HG02623 (cell line): ENCODE measurements at regions not wholly inside any gene's neighbourhood (a gene's known extent, or its start where the extent isn't known, plus 50 kb on each side); places are given as distances from the start of the nearest gene placed in this dataset.
"Not testable (repeated sequence)": the region's sequence is repeated elsewhere in the genome, so short reads cannot be mapped to it uniquely, and the experiment has no call there.

ENCODE experiments used
- ATAC-seq: cut with Tn5 transposase; IDR thresholded peaks from one replicate; pipeline ENCODE4 v1.9.1; 2021; ENCODE audit warnings: moderate library complexity; ENCODE audit not compliant: unreplicated experiment

GRCh38 chr20:48214601-48215000, 429.3 kb upstream of the SULF2 start:
- no peak for ATAC-seq

DNA sequence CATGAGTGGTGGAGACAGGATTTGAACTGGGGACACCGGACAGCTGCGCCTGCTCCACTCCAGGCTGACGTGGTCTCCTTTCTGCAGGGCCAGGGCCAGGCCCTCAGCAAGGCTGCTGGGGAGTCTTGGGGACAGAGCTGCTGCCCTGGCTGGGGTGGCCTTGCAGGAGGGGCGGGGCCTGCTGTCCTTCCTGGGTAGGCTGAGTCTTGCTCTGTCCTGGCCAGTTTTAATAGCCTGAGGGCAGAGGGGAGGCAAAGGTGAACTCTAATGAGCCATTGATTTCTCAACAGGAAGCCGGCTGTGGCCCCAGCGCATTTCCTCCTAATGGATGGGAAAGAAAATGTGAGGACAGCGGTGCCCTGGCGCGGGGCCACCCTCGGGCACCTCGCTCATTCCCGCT, 428.4 kb upstream of the SULF2 start:
- not testable (repeated sequence) for ATAC-seq

DNA sequence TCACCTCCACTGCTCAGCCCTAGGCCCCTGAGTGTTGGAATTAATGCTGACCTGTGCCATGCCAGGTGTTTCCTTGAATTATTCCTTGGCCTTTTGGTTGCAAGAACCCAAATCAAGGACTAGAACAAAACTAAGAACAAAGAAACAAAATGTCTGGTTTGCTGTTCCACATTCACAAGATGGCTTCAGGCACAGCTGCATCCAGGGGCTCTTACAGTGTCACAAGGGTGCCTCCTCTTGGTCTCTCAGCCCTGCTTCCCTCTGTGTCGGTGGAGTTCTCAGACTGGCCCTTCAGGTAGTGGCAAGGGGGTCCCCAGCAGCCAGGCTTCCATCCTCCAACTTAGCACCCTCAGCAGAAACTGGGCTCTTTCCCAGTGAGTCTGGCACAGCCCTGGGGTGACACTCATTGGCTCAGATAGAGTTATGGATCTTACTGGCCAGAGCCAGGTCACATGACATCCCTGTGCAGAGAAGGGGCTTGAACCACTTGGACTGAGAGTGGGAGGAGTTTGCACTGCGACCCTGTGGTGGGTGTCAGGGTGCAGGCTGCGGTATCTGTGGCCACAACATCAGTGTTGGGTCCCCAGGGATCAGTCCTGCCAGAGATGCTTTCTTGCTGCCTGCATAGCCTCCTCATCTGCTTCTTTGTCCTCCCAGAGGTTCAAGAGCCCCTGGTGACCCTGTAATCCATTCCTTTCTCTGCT, 427.7 kb upstream of the SULF2 start:
- ATAC-seq = no peak

DNA sequence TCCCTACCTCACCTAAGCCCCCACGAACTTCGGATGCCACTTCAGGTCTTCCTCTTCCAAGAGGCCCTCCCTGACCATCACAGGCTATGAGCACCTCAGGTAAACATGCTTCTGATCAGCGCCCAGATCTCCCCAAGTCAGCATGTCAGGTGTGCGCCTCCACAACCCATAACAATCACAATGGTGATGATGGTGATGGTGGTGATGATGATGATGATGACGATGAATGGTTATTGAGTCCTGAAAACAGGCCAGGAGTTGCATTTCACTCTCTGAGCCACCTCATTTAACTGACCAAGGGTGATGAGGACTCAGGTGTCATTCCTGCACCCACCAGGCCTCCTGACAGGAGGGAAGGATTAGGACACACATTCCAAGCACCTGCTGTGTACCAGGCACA, 426.6 kb upstream of the SULF2 start:
- ATAC-seq = no peak

GRCh38 chr20:48211238-48211637, 426.0 kb upstream of the SULF2 start:
- no peak for ATAC-seq

DNA sequence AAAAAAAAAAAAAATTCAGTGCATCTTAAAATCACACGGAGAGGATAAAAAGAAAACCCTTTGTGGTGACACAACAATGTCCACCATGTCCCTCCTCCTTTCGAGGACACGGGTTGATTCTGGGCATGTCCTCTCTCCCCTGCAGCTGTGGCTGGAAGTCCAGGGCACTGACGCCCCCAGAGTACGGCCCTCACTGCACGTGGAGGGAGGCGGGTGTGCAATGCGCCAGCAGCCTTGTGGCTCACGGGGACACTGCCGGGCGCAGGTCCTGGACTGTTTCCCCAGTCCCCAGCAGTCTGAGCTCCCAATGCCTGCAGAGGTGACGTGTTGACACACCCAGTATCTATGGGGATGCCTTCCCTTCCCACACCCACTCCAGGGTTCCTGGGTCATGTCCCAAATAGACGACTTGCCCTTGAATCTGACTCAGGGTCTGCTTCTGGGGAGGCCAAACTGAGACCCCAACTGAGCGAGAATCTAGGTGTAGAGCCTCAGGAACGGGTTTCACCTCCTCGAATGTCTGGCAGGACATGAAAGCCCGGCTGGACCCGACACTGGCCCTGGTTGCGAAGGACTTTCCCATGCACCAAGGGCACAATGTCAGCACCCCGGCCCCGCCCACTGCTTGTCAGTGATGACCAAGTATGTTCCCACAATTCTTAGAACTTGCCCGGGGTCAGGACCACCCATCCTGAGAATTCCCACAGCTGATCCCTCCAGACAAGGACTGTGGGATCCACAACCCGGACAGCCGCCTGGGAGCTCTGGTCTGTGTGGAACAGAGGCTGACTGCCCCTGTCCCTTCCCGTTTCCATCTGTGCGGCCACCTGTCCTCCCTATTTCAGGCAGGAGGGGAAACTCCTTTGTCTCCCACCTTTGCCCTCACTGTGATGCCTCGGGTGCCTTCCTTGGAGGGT, 425.1 kb upstream of the SULF2 start:
- no peak for ATAC-seq

- ATAC-seq = no peak
Observed at GRCh38 chr20:48209102-48209501, 423.8 kb upstream of the SULF2 start.

DNA sequence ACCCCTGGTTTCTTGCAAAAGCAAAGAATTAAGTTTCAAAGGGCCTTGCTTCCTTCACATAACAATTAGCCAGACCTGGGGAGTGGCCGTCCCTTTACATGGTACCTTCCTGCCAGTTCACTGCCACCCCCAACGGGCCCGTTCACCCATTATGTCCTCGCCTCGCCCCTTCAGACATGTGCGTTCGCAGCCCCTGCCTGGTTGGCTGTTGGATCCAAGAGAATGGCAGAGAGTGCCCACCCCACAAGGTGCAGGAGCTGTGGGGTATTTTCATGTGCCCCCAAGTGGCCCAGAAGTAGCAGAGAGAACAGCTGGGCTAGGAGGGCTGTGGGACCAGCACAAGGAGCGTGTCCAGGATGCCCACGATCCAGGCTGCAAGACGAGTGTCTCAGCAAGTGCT, 422.9 kb upstream of the SULF2 start:
- no peak for ATAC-seq

DNA sequence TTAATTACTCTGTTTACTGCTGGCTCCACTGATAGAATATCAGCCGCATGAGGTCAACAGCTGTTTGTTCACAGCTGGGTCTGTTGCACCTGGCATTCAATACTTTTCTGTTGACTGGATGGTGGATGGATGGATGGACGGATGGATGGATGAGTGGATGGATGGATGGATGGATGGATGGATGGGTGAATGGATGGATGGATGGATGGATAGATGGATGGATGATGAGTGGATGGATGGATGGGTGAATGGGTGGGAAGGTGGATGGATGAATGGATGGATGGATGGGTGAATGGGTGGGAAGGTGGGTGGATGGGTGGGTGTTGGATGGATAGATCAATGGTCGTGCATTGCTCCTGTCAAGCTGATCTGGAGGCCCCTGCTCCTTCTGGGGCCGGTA, 422.2 kb upstream of the SULF2 start:
- no peak for ATAC-seq

- no peak for ATAC-seq
Observed at GRCh38 chr20:48205786-48206185, 420.5 kb upstream of the SULF2 start.

- ATAC-seq = no peak
Observed at GRCh38 chr20:48205281-48205782, 420.1 kb upstream of the SULF2 start.

DNA sequence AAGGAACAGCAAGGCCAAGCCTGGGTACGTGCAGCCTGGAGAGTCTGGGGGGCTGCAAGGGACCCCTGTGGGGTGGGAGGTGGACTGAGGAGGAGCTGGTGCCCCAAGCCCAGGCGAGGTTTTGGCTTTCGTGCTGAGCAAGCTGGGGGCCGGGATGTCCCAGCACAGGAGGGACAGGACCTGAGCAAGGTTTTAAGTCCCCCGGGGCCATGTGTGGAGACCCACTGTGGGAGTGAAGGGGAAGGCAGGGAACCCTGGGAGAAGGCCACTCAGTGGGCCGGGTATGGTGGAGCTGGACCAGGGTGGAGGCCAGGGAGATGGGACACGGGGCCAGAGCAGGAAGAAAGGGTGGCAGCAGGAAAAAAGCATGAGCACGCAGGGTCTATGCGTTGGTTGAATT, 419.2 kb upstream of the SULF2 start:
- ATAC-seq = no peak

GRCh38 chr20:48203252-48203651, 418.0 kb upstream of the SULF2 start:
- no peak for ATAC-seq

GRCh38 chr20:48202334-48203113, 417.2 kb upstream of the SULF2 start:
- no peak for ATAC-seq

- ATAC-seq = no peak
Observed at GRCh38 chr20:48201885-48202284, 416.6 kb upstream of the SULF2 start.

- ATAC-seq = no peak
Observed at GRCh38 chr20:48201188-48201587, 415.9 kb upstream of the SULF2 start.

GRCh38 chr20:48198929-48199451, 413.7 kb upstream of the SULF2 start:
- no peak for ATAC-seq

DNA sequence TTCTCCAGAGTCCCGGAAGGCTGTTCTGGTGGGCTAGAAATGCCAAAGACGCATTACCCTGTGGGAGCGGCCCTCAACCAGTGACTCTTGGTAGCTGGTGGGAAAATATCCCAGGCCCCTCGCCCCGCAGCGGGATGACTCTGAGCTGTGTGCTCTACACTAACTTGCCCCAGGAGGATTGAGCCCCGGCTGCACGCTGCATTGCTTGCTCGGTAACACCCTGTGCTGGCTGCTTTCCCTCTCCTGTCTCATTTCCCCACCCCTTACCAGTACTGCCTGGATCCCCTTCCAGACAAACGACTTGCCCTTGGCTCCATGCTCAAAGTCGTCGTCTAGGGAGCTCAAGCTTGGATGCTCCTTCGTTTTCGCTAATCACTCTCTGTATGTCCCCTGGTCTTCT, 411.8 kb upstream of the SULF2 start:
- ATAC-seq = no peak

- ATAC-seq = no peak
Observed at GRCh38 chr20:48196486-48196885, 411.2 kb upstream of the SULF2 start.

GRCh38 chr20:48196001-48196400, 410.7 kb upstream of the SULF2 start:
- ATAC-seq = no peak
